SK-N-SH treated with all-trans-retinoic acid at 6 μM for 48 hours (cell line): ENCODE measurements at regions not wholly inside any gene's neighbourhood (a gene's known extent, or its start where the extent isn't known, plus 50 kb on each side); places are given as distances from the start of the nearest gene placed in this dataset.

Source experiments
- TOX ChIP-seq: fragments of 250-450 bp; sonication (Bioruptor Pico); IDR thresholded peaks from 2 replicates; pipeline ENCODE4 v1.8.0; 2021; ENCODE audit warnings: mild to moderate bottlenecking, moderate library complexity, borderline replicate concordance
- TSHZ2 ChIP-seq: fragments of 250-450 bp; sonication (Bioruptor Pico); IDR thresholded peaks from 2 replicates; pipeline ENCODE4 v1.5.0; 2020; ENCODE audit warnings: mild to moderate bottlenecking, moderate library complexity
- ZFP3 ChIP-seq: fragments of 250-450 bp; sonication (Bioruptor Pico); IDR thresholded peaks from 2 replicates; pipeline ENCODE4 v1.5.0; 2020; ENCODE audit warnings: mild to moderate bottlenecking, moderate library complexity
- ZNF565 ChIP-seq: fragments of 450-650 bp; formaldehyde crosslinking; conservative IDR thresholded peaks from 2 replicates; pipeline ENCODE4 v1.5.0; 2020; ENCODE audit warnings: low read depth, mild to moderate bottlenecking, moderate library complexity

- TF ChIP-seq TOX (CRISPR knock-in tag) (no peak), TSHZ2 (CRISPR knock-in tag) (no peak), ZFP3 (no peak), ZNF565 (CRISPR knock-in tag) (no peak)
These were observed 299.6 kb upstream of the SP4 start for GRCh38 chr7:21128062-21128817.
